Kidney glomerular epithelial cell (primary cell): ENCODE measurements at regions not wholly inside any gene's neighbourhood (a gene's known extent, or its start where the extent isn't known, plus 50 kb on each side); places are given as distances from the start of the nearest gene placed in this dataset.

ENCODE experiments used
- DNase-seq: peaks from one replicate; lab custom pipeline; 2025; lab: John Stamatoyannopoulos, UW

GRCh38 chr4:175377203-175377602 lies 434.9 kb downstream of the GPM6A start:
- DNase-seq = no peak

GRCh38 chr4:175378372-175378771 lies 433.7 kb downstream of the GPM6A start:
- no peak for DNase-seq

GRCh38 chr4:175380841-175381240 lies 431.2 kb downstream of the GPM6A start:
- no peak for DNase-seq

- no peak for DNase-seq
These were observed 426.3 kb downstream of the GPM6A start for GRCh38 chr4:175385797-175386196.

GRCh38 chr4:175386776-175387507 lies 425.1 kb downstream of the GPM6A start:
- no peak for DNase-seq

- no peak for DNase-seq
These were observed 417.9 kb downstream of the GPM6A start for GRCh38 chr4:175394208-175394607.

- DNase-seq = no peak
These were observed 406.1 kb downstream of the GPM6A start for GRCh38 chr4:175405961-175406360.

- DNase-seq = no peak
These were observed 404.1 kb downstream of the GPM6A start for GRCh38 chr4:175407926-175408325.

GRCh38 chr4:175411251-175411650 lies 400.8 kb downstream of the GPM6A start:
- no peak for DNase-seq

GRCh38 chr4:175412161-175412560 lies 399.9 kb downstream of the GPM6A start:
- no peak for DNase-seq

- DNase-seq = peak; percentile 48
These were observed 399.3 kb downstream of the GPM6A start for GRCh38 chr4:175412746-175413145.

- no peak for DNase-seq
These were observed 398.5 kb downstream of the GPM6A start for GRCh38 chr4:175413561-175413960.

GRCh38 chr4:175414602-175415001 lies 397.5 kb downstream of the GPM6A start:
- no peak for DNase-seq

GRCh38 chr4:175418516-175418915 lies 393.5 kb downstream of the GPM6A start:
- no peak for DNase-seq

- DNase-seq = peak; percentile 73
These were observed 392.8 kb downstream of the GPM6A start for GRCh38 chr4:175419236-175419718.

GRCh38 chr4:175421506-175421905 lies 390.6 kb downstream of the GPM6A start:
- peak; percentile 32 for DNase-seq

- peak; percentile 14 for DNase-seq
These were observed 389.7 kb downstream of the GPM6A start for GRCh38 chr4:175422331-175422730.

GRCh38 chr4:175424111-175424510 lies 388.0 kb downstream of the GPM6A start:
- no peak for DNase-seq

- DNase-seq = no peak
These were observed 384.3 kb downstream of the GPM6A start for GRCh38 chr4:175427751-175428150.

- DNase-seq = no peak
These were observed 380.4 kb downstream of the GPM6A start for GRCh38 chr4:175431694-175432093.

- no peak for DNase-seq
These were observed 376.7 kb downstream of the GPM6A start for GRCh38 chr4:175435381-175435783.

- DNase-seq = no peak
These were observed 375.9 kb downstream of the GPM6A start for GRCh38 chr4:175436196-175436595.

GRCh38 chr4:175440786-175441185 lies 371.3 kb downstream of the GPM6A start:
- DNase-seq = no peak

- no peak for DNase-seq
These were observed 370.8 kb downstream of the GPM6A start for GRCh38 chr4:175441256-175441655.
